ENCODE measurements at regions not wholly inside any gene's neighbourhood (a gene's known extent, or its start where the extent isn't known, plus 50 kb on each side); places are given as distances from the start of the nearest gene placed in this dataset.
A peak's percentile ranks its signal among the peaks of the same experiment; 100 is the strongest.

DNA sequence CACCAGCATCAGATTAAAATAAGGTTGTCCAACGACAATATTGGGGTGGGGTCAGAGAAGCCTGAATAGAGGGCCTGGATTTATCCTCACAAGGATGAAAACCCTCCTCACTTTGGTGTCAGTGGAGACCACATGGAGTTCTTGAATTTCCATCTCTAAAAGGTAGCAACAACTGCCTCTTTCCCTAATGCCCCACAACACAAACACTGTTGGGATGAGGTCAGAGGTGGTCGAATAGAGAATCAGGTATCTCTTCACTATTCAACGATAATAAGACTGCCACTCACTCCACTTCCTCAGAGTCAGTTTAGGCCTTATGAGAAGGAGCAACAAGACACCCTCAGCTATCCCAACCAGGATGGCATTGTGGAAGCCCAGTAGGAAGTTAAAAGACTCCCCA is 596.1 kb downstream of the HTR1B start:
- 59 to 74% (median 66%) methylated on average over 3 of the region's 3 CpGs for WGBS, 5 donors
- intact Hi-C loops (cut with DNase I; ENCODE audit: low total_unique reads), result no loop called here
- Histone ChIP-seq H3K9me3 (peaks cover 0 to 6% (median 0%) of the 10 kb centered on the region in 4 donors), H3K4me1 (no peaks in the 10 kb centered on the region), H3K36me3 (no peaks in the 10 kb centered on the region), H3K27ac (no peak overlapping the region), H3K27me3 (no peaks in the 10 kb centered on the region), H3K4me3 (no peak overlapping the region)
- DNase-seq, result no peak
- TF ChIP-seq, protein P1, sequence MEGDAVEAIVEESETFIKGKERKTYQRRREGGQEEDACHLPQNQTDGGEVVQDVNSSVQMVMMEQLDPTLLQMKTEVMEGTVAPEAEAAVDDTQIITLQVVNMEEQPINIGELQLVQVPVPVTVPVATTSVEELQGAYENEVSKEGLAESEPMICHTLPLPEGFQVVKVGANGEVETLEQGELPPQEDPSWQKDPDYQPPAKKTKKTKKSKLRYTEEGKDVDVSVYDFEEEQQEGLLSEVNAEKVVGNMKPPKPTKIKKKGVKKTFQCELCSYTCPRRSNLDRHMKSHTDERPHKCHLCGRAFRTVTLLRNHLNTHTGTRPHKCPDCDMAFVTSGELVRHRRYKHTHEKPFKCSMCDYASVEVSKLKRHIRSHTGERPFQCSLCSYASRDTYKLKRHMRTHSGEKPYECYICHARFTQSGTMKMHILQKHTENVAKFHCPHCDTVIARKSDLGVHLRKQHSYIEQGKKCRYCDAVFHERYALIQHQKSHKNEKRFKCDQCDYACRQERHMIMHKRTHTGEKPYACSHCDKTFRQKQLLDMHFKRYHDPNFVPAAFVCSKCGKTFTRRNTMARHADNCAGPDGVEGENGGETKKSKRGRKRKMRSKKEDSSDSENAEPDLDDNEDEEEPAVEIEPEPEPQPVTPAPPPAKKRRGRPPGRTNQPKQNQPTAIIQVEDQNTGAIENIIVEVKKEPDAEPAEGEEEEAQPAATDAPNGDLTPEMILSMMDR (IDR thresholded peaks at IDR 0.05), result no peak
- TF ChIP-seq POLR2A (IDR thresholded peaks at IDR 0.05) (no peak), EP300 (IDR thresholded peaks at IDR 0.05) (no peak), POLR2AphosphoS5 (IDR thresholded peaks at IDR 0.05) (no peak)

DNA sequence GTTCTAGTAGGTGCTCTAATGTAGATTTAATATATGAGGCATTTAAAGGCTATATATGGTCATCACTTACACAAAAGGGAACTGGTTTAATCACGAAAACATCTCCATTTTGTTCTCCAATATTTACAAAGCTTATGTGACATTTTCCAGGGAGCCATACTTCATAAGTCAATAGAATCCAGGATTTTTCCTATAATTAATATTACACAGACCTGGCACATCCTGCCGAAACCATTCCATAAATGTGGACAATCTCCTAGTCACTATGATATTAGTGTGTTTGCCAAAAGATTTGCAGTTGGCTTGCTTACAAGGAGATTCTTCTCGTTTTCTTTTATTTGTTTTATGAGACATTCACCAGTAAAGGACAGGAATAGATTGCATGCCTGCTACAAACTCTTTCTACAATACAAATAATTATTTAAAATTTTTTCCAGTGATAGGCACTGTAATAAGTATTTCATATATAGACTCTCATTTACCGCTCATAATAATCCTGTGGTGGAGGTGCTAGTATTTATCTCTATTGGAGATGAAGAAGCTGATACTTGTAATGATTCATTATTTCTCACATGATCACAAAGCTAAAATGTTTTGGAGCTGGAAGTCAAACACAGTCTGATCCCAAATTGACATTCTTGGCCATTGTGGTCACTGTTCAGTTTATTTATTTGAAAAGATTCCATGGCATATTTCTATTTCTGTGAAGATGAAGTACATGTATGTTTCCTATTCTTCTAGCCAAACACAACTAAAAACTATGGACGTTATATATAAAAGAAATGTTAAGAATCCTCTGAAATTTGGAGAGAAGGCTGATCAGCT is 597.0 kb downstream of the HTR1B start:
- peaks cover 0 to 6% (median 0%) of the 10 kb centered on the region in 4 donors for H3K9me3 ChIP-seq
- no peaks in the 10 kb centered on the region for H3K4me1 ChIP-seq
- no peaks in the 10 kb centered on the region for H3K36me3 ChIP-seq
- H3K27ac ChIP-seq, result no peak overlapping the region
- DNase-seq, result no peak
- intact Hi-C loops (cut with DNase I; ENCODE audit: low total_unique reads), result no loop called here
- H3K4me3 ChIP-seq, result no peak overlapping the region
- no peaks in the 10 kb centered on the region for H3K27me3 ChIP-seq
- TF ChIP-seq, protein P1 (IDR thresholded peaks at IDR 0.05), result no peak
- TF ChIP-seq POLR2AphosphoS5 (IDR thresholded peaks at IDR 0.05) (no peak), POLR2A (IDR thresholded peaks at IDR 0.05) (no peak), EP300 (IDR thresholded peaks at IDR 0.05) (no peak)
- 67 to 83% (median 74%) methylated on average over 5 of the region's 5 CpGs for WGBS, 5 donors

DNA sequence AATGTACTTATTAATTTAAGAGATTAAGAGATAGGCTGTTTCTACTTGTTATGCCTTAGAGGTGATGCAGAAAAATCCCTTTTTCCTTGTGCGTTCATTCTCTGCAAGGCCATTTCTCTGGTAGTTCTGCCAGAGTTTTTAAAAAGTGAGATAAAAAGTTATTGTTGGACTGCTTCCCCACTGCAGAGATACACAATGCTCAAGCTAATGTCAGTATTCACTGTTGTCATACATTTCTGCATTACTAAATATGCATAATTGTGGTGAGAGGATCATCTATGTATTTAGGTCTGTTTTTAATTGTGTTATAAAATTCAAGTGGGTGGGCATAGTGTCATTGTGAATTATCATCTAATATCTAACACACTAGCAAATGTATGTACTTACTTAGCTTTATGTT is 600.4 kb downstream of the HTR1B start:
- WGBS, 5 donors, result 0 to 36% (median 0%) methylated on average over 1 of the region's 1 CpG

DNA sequence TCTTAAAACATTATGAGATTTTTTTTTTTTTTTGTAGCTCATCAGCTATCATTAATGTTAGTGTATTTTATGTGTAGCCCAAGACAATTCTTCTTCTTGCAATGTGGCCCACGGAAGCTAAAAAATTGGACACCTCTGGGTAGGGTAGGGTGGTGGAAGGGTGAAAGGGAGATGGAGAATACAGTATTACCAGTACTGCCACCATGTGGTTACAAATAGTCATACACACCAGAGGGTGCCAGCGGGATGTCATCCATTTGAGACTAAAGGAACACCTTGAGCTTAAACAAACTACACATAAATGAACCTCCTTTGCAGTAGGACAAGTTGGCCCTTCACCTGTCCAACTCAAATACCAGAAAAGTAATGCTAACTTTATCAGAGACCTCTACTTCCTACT is 601.9 kb downstream of the HTR1B start:
- Histone ChIP-seq H3K36me3 (no peaks in the 10 kb centered on the region), H3K27ac (no peak overlapping the region), H3K9me3 (no peaks in the 10 kb centered on the region), H3K4me3 (no peak overlapping the region), H3K27me3 (no peaks in the 10 kb centered on the region), H3K4me1 (no peaks in the 10 kb centered on the region)
- TF ChIP-seq POLR2A (IDR thresholded peaks at IDR 0.05), result no peak
- TF ChIP-seq, protein P1 (IDR thresholded peaks at IDR 0.05), result peak in 4 of 7 experiments; percentile 20 to 33 (median 21)
- intact Hi-C loops (cut with DNase I; ENCODE audit: low total_unique reads), result no loop called here
- WGBS, 5 donors, result 37 to 59% (median 45%) methylated on average over 2 of the region's 2 CpGs
- peak; percentile 20 to 41 for DNase-seq

More for the DNA sequence above, 600.4 kb downstream of the HTR1B start:
- Histone ChIP-seq H3K27me3 (no peaks in the 10 kb centered on the region), H3K27ac (no peak overlapping the region), H3K4me1 (no peaks in the 10 kb centered on the region), H3K9me3 (no peaks in the 10 kb centered on the region), H3K36me3 (no peaks in the 10 kb centered on the region), H3K4me3 (no peak overlapping the region)
- peak in 1 of 2 donors; percentile 19 for DNase-seq
- no peak for TF ChIP-seq EP300 (IDR thresholded peaks at IDR 0.05)
- TF ChIP-seq, protein P1 (IDR thresholded peaks at IDR 0.05), result no peak
- no peak for TF ChIP-seq POLR2A (IDR thresholded peaks at IDR 0.05)
- TF ChIP-seq POLR2AphosphoS5 (IDR thresholded peaks at IDR 0.05), result no peak
- intact Hi-C loops (cut with DNase I; ENCODE audit: low total_unique reads), result no loop called here
